Stimulated activated naive CD8-positive, alpha-beta T cell treated with anti-CD3 and anti-CD28 coated beads, Interleukin-15, Interleukin-2, amounts not matched to agents 100 U/mL and 50 U/mL, for 24 hours (primary cell): ENCODE measurements at regions not wholly inside any gene's neighbourhood (a gene's known extent, or its start where the extent isn't known, plus 50 kb on each side); places are given as distances from the start of the nearest gene placed in this dataset.

Experiments used
- ATAC-seq: fragments of 150-1000 bp; cut with Tn5 transposase; one replicate; pipeline ENCODE4 v1.10.0; 2021
- DNase-seq: peaks from one replicate; pipeline ENCODE4 v3.0.0; 2021

DNA sequence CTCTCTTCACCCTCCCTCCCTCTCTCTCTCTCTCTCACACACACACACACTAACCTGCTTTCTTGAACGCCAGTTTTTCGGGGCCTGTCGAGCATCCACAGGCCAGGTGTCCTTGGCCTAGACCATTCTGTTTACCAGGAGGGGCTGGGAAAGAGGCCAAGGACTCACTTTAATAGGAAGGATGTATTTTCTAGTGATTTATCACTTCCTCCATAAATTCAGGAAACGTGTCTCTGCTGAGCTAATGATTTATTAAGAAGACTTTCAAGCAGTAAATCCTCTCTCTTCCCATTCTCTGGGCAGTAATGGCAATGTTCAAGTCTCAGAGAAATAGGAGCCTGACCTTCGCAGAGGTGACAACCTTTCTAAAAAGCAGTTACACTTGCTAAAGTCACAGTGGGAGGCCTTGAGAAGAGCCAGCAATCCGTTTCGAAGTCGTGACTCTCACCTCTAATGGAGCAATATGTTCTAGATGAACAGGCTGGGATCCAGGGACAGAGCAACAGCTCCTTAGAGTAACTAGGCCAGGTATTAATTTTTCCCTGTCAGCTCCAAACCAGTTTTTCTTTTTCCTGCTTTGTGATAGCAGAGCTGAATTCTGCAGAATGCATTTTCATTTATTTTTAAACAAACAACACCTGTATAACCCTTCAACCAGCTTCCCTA lies 1357.5 kb upstream of the SORCS1 start:
- ATAC-seq (no peak), DNase-seq (no peak)

DNA sequence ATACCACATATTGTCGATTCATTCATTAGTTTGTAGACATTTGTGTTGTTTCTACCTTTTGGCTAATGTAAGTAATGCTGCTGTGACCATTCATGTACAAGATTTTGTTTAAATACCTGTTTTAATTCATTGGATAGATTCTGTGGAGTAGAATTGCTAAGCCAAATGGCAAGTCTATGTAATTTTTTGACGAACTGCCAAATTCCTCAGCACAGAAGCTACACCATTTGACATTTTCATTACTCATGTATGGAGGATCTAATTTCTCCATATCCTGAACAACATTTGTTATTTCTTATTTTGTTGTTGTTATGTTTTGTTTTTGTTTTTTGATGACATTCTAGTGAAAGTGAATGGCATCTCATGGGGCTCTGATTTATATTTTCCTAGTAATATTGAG lies 1351.3 kb upstream of the SORCS1 start:
- ATAC-seq = no peak
- DNase-seq = no peak

DNA sequence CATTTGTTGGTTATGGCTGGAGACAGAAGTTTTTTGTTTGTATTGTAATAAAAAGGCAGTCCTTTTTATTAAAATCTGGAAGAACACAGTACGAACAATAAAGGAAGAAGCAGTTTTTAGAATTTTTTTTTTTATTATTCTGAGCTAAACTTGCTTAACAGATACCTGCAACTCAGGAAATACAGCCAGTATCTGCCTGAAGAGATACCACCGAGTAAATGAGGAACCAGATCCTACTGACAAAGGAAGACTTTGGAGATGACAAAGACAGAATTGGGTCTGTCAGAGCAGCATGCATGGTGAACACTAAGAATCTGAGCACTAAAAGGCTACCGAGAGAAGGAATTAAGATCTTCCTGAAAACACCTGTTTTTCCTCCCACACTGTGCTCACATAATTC lies 1335.9 kb upstream of the SORCS1 start:
- DNase-seq (no peak), ATAC-seq (no peak)

DNA sequence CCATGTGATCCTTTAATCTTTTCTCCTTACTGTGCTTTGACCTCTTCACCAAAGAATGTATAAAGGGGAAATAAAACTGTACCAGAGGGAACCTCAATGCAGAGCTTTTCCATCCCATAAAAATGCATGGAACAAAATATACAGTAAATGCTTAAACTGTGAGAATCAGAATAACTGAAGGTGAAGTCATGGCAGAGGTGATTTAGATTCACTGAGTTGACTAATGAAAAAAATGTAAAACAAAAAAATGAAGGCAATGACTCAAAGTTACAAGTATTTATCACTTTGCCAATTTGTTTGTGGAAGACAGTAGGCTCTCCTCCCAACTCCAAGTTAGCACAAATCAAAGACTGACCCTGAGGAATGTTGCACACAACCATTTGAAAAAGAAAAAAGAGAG lies 1331.6 kb upstream of the SORCS1 start:
- no peak for DNase-seq
- no peak for ATAC-seq

DNA sequence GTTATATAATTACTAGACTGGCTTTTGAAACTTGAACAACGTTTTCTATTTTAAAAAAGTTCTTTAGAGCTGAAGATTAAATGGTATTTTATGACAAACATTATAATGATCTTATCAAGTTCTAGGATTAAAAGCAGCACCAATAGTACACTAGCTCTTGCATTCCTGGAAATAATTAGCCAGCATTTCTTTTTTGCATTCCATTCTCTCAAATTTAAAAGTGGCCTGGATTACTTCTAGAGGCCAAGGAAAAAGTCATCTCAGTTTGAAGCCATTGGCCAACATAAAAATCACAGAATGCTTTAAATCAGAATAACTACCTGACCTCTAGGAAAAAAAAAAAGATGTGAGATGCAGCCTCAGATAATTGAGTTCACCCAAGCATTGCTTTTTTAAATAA lies 1326.4 kb upstream of the SORCS1 start:
- DNase-seq (no peak), ATAC-seq (no peak)

DNA sequence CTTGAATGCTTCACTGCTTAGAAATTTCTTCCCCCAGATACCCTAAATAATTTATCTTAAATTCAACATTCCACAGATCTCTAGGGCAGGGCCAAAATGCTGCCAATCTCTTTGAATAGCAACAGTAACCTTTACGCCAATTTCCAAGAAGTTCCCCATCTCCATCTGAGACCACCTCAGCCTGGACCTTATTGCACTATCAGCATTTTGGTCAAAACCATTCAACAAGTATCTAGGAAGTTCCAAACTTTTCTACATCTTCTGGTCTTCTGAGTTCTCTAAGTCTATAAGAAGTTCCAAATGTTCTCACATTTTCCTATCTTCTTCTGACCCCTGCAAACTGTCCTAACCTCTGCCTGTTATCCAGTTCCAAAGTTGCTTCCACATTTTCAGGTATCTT lies 1306.9 kb upstream of the SORCS1 start:
- DNase-seq = no peak
- ATAC-seq = no peak

DNA sequence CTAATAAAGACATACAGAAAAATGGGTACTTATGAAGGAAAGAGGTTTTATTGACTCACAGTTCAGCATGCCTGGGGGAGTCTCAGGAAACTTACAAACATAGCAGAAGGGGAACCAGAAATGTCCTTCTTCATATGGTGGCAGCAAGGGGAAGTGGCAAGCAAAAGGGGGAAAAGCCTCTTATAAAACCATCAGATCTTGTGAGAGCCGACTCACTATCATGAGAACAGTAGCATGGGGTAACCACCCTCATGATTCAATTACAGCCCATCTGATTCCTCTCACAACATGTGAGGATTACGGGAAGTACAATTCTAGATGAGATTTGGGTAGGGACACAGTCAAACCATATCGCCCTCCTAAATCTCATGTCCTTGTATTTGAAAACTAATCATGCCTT lies 1305.4 kb upstream of the SORCS1 start:
- ATAC-seq = no peak

DNA sequence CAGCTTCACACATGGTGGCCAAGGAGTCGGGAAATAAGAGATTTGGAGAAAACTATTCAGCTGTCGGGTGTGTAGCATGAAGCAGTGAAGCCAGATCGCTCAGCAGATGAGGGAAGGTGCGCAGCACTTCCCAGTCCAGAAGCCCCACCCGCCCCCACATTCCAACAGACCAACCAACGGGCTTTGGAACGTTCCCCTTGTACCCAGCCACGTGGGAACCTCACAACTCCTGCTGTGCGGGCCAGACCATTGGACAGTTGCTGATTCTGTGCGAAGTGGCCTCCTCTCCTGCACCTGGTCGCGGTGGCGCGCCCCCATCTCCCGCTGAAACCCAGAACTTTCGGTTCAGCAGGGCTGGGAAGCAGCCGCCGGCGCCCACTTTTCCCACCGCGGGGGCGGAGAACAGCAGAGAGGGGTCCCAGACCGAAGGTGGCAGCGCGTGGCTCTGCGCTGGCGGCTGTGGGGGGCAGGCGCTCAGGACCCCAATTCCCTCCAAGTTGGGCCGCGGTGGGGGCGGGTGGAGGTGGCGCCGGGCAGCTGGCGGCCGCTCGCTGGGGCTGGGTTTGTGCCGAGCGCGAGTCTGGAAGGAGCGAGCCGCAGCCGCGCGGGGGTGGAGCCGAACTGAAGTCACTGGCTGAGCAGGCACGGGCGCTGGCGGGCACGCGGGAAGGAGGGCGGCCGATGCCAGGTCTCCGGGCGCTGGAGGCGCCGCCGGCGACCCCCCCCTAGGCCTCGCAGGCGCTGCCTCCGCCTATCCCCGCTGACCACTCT lies 1301.5 kb upstream of the SORCS1 start:
- ATAC-seq = no peak
- DNase-seq = peak; percentile 3

More for the DNA sequence above, 1305.4 kb upstream of the SORCS1 start:
- DNase-seq = no peak

DNA sequence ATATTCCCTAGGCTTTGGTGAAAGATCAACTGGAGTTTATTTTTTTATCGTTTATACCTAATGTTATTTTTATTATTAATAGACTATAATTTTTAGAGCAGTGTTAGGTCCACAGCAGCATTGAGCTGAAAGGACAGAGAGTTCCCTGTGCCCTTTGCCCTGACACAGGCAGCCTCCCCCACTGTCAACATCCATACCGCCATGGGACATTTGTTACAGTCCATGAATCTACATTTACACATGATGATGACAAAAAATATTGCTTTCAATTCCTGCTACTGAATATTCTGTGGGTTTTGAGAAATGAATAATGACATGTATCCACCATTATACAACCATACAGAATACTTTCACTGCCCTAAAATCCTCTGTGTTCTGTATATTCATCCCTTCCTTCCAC lies 1297.5 kb upstream of the SORCS1 start:
- ATAC-seq (no peak), DNase-seq (no peak)

DNA sequence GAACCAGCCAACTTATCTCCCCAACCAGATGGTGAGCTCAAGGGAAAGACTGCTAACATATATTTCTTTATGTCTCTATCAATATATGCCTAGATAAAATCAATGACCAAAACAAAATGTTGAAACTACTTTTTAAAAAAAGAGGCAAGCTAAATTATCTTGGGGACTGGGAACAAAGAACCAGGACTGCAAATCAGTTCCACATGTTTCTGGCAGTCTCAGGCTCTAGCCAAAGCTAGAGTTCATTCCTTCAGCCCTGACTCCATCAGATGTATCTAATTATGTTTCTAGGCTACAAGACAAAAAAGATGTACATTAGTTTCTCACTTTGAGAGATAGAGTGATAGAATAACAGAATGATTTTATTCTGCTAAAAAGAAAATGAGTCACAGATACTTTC lies 1290.3 kb upstream of the SORCS1 start:
- no peak for DNase-seq
- no peak for ATAC-seq

DNA sequence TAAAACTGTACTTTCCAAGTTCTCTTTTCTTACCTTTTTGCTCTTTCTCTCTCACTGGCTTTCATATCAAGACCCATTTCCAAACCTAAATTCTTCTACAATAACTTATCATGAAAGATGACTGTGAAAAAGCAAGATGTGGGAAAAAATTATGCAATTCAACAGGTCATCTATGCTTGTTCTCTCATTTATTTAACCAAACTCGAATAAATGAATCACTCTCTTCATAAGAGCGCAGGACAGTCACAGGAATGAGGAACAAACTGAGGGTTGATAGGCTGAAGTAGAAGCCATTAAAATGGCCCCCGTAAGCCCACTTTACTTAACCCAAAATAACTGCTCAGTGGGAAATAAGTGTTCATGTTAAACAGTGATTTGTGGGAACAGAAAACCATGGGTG lies 1289.7 kb upstream of the SORCS1 start:
- ATAC-seq = no peak
- no peak for DNase-seq

DNA sequence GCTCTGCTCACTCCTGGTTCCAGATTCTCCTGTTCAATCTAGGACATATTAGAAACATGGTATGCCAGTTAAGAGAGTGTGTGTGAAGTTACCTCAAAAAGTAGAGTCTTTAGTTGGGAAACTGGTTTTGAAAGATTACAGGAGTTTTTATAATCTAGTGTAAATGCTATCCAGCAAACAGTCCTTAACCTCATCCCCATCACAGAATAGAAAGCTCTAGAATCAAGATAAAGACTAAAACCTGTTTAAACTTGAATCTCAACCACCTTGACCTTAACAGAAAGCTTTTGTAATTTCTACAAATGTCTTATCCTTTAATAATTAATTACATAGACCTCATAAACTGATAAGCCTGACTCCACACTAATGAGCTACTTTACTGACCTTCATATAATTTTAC lies 1288.7 kb upstream of the SORCS1 start:
- no peak for ATAC-seq
- no peak for DNase-seq

DNA sequence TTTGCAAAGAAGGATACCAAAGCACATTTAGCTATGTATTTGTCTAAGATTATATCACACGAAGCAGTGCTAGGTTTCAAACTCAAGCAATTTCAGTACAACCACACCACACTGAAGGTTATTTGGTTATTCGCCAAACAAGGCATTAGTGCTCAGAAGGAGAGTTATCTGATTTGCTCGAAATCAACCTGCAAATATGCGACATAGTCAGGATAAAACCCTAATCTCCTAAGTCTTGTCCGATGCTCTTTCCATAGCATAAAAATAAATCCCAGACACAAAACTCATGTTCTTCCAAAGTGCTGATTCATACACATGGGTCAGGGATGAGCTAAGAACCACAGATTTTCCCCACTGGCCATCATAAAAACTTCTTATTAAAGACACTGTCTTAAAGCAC lies 1288.0 kb upstream of the SORCS1 start:
- DNase-seq (no peak), ATAC-seq (no peak)

DNA sequence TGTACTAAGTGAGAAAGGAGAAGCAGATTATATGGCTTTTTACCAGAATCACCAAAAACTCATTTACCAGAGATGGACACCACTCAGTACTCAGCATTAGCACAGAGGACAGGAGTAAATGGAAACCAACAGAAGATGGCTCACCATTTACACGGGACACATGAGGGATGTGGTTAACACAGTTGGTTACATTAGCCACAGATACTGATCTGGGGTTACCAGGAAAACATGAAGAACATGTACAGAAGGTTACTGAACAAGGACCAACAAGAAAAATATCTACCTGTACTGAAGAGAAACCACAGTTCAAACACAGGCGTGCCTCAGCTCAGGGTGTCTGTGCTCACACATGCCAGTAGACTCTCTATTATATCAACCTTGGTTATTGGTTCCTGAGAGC lies 1285.8 kb upstream of the SORCS1 start:
- ATAC-seq (no peak), DNase-seq (no peak)

DNA sequence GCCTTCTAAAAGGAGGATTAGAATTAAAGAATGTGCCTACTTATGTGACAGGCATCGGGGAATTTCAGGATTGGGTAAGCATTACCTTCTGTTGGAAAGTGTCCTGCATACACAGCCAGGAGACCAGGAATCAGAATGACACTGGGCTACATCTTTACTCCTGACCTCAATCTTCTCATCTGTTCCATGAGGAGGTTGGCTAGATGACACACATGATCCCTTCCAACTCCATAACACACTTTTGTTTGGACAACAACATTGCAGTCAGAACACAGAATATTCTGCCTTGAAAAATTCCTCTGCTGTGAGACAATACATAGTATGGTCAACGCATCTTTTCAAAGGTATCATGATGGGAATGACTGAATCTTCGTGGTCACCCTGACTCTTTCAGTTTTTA lies 1281.2 kb upstream of the SORCS1 start:
- DNase-seq = no peak
- ATAC-seq = no peak

DNA sequence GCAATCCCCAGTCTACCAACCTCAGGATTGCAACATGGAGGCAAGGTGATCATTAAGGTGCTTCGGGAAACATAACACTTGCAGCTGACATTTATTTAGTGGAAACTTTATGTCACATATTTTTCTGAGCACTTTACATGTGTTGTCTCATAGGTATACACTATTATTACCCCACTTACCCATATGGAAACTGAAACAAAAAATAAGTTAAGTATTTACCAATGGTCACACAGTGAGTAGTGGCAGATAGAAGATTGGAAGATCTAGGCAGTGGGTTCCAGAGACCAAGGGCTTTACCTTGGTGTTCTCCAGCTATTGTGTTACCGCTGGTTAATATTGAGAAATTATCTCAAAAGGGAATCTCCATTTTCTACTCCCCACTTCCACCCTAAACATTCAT lies 1279.1 kb upstream of the SORCS1 start:
- DNase-seq = no peak
- ATAC-seq = no peak

DNA sequence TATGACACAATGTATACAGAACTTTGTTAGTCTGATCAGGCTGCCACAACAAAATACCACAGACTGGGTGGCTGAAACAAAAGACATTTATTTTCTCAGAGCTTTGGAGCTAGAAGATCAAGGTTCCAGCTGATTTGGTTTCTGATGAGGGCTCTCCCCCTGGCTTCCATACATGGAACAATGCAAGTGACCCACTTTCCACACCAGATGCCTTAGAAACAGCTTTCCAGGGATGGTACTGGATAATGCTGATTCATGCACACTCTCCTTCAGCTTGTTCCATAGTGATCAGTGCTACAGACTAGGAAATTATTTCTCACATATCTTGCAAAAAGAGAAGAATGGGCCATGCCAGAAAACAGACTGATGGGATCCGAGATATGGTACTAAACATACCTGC lies 1274.9 kb upstream of the SORCS1 start:
- DNase-seq = no peak
- no peak for ATAC-seq

DNA sequence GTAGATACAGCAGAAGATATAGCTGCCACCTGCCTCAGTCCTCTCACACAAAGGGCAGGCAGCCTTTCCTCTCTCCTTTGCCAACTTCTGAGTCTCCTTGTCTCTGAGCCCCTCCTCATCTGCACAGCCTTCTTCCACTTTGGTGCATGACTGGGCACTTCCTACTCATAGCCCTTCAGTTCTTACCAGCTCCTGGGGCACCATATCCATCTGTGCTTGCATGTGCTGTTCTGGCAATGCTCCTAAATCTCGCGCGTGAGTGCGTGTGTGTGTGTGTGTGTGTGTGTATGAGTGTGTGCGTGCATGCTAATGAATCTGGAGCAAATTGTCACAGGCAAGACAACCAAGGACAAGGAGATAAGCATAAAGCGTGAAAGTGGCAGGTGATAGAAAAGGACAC lies 1271.6 kb upstream of the SORCS1 start:
- ATAC-seq (no peak), DNase-seq (no peak)

DNA sequence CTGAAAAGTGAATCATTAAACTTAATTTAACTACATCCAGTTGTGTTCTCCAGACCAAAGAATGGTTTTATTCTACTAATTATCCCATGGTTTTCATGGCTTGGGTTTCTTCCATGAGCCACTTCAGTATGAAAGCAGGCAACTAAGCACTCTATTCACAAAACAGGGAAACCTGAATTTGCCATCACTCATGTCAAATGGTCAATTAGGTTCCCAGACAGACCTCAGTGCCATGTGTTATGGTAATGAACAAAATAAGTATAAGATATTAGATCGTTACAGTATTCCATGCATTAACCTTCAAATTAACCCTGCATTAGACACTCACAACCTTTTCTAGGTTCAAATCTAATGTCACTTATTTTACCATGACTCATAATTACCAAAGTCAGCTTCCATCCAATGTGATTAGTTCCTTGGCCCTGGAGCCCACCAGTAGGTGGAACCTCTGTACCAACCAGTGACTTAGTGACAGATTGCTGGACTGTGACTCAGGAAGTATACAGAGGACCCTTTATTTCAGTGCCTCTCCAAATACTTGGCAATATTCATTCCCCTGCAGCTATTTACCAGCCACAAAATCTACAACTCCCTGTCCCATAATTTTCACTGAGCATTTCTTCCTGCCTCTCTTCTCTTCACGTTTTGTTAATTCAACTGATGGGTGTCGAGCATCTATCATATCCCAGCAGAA lies 1270.2 kb upstream of the SORCS1 start:
- no peak for ATAC-seq
- no peak for DNase-seq

DNA sequence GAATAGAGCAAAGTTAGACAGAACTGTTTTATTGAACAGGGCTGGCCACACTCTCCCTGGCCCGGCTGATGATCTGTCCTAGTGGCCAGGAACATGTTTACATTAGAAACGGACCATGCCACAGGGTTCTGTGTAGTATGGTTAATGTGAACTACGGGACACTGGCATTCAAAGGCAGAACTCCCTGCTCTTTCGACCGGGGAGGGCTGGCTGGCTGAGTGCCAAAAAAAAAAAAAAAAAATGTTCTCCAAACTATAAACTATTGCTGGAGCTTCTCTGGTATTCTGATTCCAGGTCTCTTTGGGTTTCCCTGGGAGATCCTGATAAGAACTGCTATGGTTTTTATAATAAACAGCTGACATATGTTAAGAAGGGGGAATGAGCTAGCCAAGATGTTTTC lies 1262.6 kb upstream of the SORCS1 start:
- no peak for DNase-seq
- no peak for ATAC-seq

DNA sequence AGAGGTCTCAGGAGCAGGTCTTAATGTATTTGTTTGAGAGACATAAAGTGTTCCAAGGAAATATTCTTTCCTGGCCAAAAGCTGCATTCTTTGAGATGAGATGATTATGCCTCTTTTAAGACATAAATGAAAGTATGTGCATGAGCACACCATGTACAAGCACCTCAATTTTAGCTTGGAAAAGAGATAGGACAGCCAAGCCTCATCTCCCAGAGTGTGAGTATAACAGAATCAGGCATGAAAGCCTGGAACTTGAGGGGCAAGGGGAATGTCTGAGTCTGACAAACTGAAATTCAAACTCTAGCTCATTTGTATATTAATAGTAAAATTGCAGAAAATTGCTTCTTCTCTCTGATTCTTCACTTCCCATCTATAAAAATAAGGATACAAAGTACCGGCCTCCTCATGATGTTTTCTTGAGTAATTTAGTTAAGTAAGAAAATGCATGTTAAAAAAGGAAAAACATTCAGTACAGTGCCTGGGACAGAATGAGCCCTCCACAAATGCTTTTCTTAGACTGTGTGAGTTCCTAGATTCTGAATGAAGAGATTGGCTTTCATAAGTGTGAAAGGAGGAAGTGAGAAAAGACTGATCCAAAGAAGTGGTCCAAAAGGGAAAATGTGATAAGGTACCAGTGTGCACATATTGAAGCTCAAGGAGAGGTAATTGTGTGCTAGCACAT lies 1260.9 kb upstream of the SORCS1 start:
- DNase-seq = no peak
- ATAC-seq = no peak

DNA sequence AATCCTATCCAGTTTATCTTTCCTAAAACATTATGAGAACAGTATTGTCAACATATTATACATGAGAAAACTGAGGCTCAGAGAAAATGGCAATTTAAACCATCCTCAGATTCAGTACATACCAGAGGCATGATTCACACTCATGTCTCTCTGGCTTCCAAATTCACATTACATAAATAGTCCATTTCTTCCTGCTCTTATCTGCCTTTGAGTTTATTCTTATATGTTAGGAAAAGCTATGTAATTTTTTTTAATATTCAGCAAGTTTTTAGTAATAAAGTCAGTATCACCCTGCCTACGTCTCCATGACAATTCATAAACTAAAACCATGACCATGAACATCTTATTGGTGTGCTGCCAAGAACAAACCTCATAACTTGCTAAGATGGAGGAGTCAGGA lies 1260.2 kb upstream of the SORCS1 start:
- DNase-seq (no peak), ATAC-seq (no peak)

DNA sequence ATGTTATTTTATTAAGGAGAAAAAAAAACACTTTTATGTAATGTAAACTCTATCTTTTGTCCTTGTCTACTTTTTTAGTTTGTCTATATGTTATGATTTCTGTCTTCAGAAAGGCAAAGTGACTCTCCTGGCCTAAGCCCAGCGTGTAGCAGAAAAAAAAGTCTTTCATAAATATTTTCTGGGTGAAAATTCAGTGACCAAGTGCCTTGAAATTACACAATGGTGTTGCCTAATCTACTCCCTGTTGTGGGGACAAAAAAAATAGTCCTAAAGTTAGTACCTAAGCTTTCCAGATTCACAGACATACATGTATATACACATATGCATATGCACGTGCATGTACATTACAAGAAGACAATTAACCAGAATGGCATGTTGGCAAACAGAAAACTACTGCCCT lies 1257.8 kb upstream of the SORCS1 start:
- DNase-seq = no peak
- no peak for ATAC-seq
